Islet of Langerhans (tissue), 1 donor: ENCODE measurements at regions not wholly inside any gene's neighbourhood (a gene's known extent, or its start where the extent isn't known, plus 50 kb on each side); places are given as distances from the start of the nearest gene placed in this dataset.
"Not testable (repeated sequence)": the region's sequence is repeated elsewhere in the genome, so short reads cannot be mapped to it uniquely, and the experiment has no call there.

Experiments used
- FAIRE-seq: peaks from one replicate; lab custom pipeline; 2011; peaks lifted over from hg19 to GRCh38; lab: Jason Lieb, UNC

DNA sequence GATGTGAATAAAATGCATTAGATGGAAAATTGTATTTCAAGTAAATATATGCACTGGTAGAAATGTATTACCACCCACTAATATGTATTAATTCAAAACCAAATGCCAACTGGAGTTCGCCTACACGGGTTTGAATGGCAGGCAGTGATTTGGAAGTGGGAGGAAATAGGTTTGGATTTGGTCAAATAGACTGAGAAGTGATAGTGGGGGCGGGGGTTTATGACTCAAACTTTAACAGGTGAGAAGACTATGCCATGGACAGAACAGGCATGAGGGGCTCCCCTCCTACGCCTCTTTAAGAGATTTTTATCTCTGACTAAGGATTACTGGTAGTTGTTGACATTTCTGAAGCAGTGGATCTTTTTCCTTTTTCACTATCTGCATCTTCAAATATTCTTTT lies 677.8 kb downstream of the NTRK3 start:
- FAIRE-seq = no peak

DNA sequence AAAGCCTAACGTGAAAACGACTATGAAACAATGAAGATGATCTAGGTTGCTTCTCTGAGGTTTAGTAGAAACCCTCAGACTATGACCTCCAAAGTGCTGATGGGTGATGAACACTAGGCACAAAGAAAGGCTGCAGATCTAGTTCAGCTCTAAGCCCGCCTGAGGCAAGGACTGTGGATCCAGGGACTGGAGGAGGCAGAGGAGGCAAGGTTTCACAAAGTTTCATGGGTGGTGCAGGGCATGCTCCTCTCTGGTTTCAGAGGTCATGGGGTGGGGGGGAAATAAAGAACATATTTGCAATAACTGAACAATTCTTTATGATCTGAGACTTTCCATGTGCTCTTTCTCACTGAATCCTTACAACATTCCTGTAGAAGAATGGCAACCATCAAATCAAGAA lies 679.2 kb downstream of the NTRK3 start:
- no peak for FAIRE-seq

DNA sequence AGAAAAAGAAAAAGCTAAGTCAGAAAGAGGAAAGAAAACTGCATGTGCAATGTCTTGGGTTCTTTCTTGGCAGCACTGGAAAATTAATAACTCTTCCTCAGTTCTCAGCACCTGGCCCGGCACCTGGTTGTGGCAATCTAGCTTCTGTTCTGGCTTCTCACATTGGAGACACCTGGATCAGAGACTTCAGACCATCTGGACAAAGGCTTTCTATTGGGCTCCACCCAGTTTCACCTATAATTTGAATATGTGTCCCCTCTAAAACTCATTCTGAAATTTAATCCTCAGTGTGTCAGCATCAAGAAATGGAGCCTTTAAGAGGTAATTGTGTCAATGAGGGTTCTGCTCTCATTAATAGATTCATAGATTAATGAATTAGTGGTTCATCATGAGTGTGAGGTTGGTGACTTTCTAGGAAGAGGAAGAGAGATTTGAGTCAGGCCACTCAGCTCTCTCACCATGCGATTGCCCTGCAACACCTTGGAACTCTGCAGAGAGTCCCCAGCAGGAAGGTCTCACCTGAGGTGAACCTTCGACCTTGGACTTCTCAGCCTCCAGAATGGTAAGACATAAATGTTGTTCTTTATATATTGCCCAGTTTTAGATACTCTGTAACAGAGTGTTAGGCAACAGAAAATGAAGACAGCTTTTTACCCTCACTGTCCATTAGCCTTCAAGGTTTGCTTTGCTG lies 679.9 kb downstream of the NTRK3 start:
- no peak for FAIRE-seq

DNA sequence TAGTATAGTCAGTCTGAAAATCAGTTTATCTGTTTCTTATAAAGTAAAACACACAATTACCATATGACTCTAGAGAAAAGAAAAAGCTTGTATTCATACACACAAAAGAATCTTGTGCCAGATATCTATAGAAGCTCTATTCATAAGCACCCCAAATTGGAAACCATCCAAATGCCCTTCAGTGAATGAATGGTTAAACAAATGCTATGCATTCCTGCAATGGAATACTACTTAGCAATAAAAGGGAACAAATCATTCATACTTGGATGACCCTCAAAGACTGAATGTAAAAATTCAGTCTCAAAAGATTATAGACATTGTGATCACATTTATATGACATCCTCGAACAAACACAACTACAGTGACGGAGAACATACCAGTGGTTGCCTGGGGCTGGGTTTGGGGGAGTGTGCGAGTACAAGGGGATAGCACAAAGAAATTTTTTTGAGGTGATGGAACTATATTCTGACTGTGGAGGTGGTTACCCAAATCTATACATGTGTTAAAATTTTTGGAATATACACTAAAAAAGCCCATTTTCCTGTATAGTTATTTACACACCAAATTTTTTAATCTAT lies 680.6 kb downstream of the NTRK3 start:
- FAIRE-seq = no peak

DNA sequence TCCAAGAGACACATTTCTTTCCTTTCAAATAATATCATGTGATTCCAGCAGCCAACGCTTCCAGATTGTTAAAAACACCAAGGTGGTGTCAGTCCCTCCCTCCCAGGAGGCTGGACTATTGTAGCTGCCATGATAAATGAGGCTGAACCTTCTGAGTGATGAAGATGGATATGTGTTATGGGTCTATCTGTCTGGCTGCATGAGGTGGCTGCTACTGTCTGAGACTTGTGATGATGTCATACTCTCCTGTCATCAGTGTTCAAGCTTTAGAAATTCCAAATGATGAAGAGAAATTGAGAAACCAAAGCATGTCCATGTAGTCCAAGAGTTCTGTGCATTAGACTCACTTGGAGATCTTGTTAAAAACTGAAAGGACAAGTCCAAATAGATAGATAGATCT lies 683.0 kb downstream of the NTRK3 start:
- no peak for FAIRE-seq

DNA sequence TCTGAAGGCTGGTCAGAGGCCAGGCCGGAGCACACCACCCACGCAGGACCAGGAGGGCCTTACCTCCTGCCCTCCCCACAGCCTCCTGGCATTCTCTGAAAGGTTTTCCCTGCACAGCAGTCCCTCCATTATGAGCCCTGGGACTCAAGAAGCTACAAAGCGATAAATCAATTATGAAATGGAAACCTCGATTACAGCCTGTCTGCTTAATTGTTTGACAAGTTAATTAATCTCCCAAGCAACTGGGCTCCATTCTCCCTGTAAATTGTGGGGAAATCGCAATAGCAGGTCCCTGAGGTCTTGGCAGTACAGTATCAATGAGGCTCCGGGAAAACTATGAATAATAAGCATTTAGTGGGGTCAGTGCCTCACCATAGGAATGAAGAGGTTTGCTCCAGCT lies 683.5 kb downstream of the NTRK3 start:
- FAIRE-seq = no peak

DNA sequence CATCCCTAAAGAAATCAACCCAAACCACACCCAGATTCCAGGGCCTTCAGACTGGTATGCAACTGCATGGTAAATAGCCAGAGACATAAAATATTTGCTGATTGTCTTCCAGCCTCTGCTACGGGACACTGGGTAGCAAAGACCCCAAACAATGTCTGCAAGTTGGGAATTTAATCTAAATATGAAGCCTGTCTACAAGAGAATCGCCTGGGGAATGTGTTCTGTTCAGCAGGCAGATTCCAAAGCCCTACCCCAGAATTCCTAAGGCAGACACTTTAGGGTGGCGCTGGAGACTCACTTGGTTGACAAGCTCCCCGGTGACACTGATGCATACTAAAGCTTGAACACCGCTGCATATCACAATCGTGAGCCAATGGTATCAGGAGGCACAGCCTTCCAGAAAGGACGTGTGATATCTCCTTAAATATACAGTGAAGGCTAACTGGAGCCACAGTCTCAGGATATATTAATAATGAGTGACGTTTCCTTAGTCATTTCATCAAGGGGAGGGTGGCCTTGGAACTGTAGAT lies 684.1 kb downstream of the NTRK3 start:
- FAIRE-seq = no peak

DNA sequence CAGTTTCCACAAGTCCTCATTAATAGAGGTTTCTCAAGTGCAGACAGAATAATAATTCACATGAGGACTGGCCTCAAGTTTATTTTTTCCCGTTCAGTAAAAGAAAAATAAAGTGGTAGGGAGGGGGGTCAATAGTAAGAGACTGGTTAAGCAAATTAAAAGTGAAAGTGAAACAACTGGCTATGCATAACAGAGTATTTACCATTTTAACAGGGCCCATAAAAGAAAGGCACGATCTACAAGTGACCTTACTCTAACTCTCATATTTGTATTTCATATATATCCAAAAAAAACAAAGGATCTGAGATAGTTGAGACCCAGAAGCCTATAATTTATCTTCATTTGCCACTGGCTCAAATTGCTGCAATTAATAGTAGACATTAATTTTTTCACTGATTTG lies 686.3 kb downstream of the NTRK3 start:
- FAIRE-seq = no peak

DNA sequence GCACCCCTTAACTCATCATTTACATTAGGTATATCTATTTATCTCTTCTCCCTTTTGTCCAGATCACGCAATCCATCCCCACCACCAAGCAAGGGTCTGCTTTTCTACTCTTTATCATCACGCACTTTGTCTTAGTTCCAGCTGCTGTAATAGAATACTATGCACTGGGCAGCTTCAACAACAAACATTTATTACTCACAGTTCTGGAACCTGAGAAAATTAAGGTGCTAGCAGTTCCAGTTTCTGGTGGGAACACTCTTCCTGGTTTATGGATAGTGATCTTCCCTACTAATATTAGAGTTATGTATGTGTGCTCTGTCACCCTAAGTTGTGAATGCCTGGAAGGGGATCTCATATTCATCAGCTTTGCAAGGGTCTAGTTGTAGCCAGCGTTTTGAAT lies 687.0 kb downstream of the NTRK3 start:
- FAIRE-seq = no peak

DNA sequence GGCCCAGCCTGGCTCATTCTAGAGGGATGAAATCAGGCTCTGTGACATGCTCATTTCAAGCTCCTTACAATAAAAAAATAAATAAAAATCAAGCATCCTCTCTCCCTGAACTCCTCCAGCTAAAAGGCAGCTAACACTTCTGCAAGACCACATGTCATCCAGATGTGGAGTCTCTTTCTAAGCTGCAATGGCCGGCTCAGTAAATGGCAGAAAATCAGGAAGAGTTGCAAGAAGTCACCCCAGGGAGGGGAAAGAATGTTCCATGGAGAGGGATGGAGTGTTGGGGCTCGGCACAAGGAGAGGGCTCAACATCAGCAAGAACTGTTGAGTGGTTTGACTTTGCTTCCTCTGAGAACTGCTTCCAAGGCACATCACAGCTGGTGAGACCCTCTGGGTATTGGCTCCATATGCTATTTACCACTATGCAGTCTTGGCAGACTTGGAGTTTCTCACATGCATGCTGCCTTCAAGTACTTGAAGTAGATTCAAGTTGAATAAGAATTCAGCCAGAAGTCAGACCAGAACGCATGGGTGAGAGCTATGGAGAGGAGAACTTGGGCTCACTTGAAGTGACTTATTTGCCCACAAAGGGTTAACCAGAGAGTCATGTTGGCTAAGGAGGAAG lies 689.0 kb downstream of the NTRK3 start:
- no peak for FAIRE-seq

DNA sequence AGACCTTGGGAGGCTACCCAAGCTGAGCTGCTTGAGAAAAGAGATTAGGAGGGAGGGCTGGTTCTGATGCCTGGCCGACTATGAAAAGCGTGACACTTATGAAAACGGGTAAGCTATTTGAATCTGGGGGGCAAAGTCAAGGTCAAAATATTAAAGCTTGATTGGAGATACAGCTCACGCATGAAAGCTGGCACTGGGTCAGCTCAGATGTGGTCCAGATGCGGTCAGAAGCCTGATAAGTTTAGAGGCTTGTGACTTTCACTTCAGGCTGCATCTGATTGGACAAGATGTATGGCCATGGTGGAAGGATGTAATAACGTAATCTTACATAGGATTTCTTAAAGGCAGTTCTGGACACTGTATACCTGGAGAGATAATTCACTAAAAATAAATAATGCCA lies 690.3 kb downstream of the NTRK3 start:
- FAIRE-seq = no peak

DNA sequence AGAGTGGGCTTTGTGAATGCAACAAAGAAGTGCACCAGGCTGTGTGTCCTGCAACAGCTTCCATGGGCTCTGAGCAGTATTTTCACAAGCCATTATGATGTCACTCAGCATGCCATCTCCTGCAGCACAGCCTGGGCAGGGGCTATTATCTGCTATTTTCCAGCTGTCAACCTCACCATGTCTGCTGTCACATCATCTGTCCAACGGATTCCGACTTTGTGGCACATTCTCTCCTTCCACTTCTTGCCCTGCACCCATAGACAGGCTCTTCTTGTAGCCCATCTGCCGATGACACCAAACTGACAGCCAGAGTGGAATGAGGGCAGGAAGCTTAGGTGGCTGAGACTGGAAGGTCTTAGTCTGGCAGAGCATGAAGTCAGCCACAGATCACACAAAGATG lies 691.9 kb downstream of the NTRK3 start:
- no peak for FAIRE-seq

DNA sequence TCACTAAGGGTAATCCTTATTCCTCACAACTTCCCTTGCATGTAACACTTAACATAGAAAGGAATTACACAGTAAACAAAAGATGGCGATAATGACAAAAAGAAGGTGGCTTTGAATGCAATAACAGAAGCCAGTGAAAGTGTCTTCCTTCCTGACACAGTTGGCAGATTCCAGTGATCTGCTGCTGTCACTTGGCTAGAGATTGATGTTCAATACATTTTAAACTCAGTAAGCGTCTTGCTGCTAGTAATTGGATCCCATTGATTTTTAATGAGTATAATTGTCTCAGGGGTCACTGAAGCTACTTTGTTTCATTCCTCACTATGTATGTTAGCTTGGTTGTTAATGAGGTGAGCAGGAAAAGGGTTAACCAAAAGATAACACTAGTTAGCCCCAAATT lies 692.7 kb downstream of the NTRK3 start:
- FAIRE-seq = no peak

DNA sequence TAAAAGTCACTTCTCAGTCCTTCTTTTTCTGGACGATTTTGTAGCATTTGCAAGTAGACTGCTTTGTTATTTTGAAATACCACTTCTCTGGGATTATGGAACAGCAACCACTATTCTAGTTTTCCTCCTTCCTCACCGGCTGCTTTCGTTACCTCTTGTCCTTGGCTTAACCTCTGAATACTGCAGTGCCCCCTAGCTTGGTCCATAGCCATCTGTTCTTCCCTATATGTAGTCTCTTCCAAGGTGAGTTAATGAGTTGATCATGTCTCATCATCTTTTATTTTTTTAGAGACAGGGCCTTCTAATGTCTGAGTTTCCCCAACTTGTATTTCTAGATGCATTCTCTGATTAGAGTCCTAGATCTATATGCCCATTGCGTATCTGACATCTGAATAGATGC lies 694.3 kb downstream of the NTRK3 start:
- no peak for FAIRE-seq

DNA sequence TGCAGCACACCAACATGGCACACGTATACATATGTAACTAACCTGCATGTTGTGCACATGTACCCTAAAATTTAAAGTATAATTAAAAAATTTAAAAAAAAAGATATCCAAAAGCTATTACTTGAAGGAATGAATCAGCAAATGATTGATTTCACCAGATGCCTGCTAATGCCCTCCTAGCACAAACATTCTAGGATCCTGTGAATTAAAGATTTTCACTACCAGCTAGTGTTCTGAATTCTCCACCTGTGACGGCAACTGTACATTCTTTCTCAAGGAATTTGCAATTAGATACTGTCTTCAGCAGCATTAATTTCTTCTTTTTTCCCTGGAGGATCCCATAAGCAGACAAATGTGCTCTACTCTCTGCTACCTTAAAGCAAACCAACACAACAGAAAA lies 694.9 kb downstream of the NTRK3 start:
- no peak for FAIRE-seq

DNA sequence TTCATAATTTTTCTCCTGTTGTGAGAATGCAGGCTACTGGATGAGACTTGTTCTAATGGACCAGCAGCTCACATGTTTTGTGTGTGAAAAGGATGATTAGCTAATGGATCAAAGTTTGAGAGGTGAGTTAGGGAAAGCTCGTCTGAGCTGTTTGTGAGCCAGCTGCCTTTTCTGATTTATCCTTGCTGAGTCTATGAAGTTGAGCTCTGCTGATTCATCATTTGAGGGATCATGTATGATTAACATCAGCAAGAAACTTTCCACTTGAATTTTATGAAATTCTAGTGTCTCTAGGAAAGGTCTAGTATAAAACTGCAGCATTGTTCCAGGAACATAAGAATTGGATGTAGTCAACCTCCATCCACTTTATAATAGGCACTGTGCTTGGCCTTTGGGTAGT lies 698.7 kb downstream of the NTRK3 start:
- no peak for FAIRE-seq

DNA sequence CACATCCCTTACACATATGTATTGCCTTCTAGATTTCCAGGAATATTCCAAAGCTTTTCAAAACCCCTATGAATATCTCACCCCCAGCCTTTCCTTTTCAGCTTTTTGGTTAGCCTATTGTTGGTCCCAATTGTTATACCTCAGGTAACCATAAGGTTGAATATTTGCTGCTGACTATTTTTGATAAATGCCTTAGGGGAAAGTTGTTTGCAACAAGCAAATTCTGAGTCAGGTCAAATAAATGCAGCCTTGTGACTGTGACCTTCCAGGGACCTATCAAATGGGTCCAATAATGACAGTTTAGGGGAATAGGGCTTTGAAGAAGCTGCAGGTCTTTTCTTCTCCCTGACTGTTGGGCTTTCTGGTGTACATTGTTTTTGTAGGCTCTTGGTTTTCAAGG lies 699.7 kb downstream of the NTRK3 start:
- FAIRE-seq = no peak

DNA sequence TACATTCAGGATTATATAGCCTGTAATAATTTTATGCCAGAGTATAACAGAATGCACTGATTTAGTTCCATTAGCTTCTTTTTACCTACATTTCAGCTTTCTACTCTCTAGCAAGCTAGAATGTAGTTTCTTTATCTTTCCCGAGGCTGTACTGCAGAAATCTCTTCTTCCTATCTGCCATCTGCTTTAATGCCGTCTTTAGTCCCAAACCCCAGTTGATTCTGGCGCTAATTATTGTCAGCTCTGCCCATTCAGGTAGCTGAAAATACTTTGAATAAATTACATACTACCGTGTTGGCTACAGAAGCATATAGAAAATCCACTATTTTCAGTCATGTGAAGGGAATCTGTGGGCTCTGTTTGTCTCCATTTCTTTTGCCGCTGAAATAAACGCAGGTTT lies 706.7 kb downstream of the NTRK3 start:
- FAIRE-seq = no peak

DNA sequence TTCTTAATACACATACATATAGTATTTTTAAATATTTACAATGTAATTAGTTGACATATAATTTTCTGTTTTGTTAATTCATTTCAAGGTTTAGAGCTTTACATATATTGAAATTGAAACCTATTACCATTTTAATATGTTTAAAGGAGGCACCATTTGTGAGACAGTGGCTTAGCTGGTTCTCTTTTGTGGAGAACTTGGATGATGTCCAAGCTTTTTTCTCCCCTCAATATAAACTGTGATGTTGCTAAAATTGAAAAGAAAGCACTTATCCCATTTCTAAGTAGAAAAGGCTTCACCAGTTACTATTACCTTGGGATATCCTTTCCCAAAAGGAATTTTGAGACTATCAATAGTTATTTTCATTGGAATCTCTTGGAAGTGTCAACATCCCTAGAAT lies 707.2 kb downstream of the NTRK3 start:
- FAIRE-seq = no peak

DNA sequence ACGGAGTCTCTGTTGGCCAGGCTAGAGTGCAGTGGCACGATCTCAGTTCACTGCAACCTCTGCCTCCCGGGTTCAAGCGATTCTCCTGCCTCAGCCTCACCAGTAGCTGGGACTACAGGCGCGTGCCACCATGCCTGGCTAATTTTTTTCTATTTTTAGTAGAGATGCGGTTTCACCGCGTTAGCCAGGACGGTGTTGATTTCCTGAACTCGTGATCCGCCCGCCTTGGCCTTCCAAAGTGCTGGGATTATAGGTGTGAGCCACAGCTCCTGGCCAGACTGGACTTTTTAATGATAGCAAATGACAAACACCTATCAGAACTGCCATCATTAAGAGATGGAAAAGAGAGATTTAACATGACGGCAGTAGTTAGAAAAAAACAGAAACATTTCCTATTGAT lies 707.9 kb downstream of the NTRK3 start:
- FAIRE-seq = not testable (repeated sequence)

DNA sequence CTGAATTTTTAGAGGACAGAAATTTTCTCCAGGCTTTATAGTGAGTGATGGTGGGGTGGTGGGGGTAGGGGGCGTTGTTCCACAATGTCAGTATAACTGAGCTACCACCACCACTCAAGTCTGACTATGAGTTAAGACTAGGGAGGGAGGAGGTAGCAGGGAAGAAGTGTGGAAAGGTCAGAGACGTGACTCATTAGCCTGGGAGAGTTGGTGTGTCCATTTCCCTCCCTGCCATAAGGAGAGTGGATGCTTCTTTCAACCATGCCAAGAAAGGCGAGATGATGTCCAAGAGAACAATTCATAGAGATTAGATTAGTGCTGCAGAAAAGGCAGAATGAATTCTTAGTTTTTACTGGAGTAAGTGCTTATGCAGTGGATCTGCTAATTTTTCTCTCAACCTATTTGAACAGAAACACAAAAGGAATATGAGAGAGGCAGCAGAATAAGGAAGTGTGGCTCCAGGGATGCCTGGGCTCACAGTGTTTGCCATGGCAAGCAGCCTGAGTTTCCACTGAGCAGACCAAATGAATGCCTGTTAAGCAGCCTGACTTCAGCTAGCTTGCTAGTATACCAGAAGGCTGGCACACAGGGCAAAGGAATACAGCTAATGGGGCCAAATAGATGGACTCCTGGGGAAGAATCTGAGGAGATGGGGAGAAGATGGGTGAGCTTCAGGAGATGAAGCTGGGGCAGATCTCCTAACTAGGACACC lies 708.9 kb downstream of the NTRK3 start:
- FAIRE-seq = no peak

DNA sequence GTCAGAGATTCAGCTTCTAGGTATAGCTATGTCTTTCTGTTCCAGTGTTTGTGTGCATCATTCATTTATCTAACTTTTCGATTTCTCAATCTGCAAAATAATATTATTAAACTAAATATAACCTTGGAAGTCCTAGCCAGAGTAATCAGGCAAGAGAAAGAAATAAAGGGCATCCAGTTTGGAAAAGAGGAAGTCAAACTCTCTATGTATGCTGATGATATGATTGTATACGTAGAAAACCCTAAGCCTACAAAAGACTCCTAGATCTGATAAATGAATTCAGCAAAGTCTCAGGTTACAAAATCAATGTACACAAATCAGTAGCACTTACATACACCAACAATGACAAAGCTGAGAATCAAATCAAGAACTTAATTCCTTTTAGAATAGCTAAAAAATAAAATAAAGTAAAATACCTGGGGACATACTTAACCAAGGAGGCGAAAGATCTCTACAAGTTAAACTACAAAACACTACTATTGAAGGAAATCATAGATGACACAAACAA lies 718.2 kb downstream of the NTRK3 start:
- no peak for FAIRE-seq

DNA sequence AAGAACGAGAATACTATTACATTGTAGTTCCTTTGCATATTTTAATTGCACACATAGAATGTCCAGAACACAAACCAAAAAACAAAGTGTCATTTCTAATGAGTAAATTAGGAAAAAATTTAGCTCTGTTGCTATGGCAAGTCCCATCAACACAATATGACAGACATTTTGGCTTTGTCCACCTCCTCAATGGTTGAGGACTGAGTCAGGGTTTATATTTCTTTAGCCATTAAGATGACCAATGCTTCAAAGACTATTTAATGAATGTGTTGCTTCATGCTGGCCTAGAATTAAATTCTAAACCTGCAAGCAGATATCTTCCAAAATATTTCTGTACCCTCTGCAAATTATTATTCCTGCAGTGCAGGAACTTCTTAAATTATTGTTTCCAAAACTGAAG lies 719.2 kb downstream of the NTRK3 start:
- no peak for FAIRE-seq
